ENCODE measurements at regions not wholly inside any gene's neighbourhood (a gene's known extent, or its start where the extent isn't known, plus 50 kb on each side); places are given as distances from the start of the nearest gene placed in this dataset.

DNA sequence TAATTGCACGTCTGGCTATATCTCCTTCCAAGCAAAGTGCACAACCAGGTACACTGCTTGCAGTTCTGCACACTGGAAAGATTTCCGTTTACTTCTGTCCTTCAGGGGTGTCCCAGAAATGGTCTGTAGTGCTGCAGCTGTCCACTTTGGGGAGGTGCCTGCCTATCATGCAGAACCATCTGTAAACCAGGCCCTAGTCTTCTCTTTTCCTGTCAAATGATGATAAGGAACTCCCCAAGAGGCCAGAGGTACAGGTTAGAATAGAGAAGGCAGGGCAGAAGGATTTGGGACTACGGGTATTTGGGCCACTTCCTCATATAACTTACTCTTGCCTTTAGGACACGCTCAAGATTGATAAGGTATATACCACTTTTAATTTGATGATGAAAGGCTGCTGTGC lies 746.9 kb downstream of the FAT4 start:
- DNase-seq = no peak

DNA sequence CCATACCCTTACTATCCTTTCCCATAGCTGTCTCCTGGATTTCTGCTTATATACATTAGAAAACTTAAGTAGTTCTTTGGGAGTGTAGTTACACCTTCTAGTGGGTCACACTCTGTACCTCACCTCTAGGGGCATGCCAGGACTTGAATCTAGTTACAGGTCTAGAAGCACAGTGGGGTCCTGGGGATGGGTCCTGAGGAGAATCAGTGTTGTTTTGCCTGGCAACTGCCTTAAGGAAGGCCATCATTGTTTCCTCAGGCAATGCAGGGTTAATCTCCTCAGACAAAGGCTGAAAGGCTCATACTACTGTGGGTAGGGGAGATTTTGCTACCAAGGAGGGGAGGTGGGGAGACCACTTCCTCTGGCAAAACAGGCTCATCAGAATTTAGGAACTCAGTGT lies 750.3 kb downstream of the FAT4 start:
- DNase-seq = no peak

DNA sequence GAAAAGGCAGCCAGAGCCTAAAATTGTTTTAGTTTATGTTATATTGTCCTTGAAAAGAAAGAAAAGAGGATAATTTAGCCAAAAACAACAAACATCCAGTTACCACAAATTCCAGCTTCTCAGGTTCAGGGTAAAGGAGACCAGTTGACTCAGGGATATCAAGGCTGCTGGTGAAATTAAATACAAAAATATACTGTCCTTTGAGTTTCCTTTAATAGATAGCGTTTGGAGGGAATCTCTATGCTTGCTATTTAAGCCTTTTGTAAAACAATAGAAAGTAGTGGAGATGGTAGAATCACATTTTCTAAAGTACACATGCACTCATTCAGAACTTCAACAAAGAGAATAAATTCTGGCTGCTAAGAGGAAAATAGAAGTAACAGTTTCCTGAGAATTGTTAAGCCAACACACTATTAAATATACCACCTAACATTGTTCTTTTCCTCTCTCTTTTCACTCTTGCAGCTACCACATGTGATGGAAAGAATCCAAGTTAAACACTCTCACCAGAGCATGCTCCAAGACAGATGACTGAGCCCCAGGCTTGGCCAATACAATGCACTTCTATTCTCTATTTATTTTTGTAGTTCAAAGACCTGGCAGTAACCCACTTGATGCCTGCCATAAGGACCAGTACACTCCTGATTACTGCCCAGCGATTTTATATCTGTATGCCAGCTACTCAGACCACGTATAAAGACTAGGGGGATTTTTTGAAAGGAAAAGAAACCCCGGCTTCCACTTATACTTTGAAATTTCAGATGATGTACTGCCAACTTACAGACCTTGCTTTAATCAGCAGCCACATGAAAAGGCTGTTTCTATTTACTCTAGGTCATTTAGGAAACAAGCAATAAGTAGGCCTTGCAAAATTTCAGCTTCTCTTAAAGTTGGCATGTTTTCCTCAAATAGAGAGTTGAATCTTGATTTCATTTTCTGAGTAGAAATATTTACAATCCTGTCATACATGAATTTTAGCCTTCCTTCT lies 756.9 kb downstream of the FAT4 start:
- peak; percentile 75 for DNase-seq

- no peak for DNase-seq
Observed at GRCh38 chr4:126081336-126081735, 766.6 kb downstream of the FAT4 start.

DNA sequence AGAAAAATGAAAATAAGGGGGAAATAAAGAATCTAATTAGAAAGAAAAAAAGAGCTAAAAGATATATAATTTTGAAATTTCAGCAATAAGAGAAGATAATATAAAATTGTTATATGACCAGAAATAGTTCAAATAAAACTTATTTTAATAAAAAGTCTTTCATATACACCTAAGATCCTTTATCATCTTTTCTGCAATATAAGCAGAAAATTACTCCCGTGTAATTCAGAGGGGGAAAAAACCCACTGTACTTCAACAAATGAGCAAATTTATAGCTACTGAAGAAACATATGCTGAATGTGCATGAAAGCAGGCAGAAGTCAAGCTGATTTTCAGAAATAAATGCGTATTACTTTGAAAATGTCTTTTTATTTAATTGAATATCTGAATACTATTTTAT lies 771.3 kb downstream of the FAT4 start:
- DNase-seq = no peak

- DNase-seq = no peak
Observed at GRCh38 chr4:126087101-126087500, 772.3 kb downstream of the FAT4 start.

DNA sequence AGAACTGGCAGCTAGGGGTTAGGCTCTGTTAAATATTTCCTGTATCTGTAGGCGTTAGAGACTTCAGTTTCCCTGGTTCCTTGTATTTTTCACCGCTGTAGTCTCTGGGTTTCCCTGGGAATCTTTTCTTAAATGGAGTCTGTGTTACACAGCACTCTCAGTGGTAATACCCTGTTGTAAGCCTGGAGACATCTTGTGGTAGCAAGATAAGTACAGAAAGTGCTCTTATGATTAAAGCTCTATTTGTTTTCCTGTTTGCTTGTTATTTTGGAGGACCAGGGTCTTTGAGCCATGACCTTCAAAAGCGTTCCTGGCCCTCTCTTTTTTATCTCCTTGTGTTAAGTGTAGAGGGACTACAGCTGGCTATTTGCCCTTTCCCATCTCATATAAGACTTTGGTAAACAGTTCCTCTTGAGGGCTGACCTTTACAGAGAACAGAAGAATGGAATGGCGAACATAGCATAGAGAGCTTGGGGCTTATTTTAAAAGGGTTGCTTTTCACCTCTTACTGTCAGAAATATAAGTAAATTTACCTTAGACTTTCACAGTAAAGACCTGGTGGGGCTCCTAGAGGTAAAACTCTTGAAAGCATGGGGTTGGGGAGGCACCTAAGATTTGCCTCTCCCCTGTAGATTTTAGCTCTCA lies 782.5 kb downstream of the FAT4 start:
- peak; percentile 50 for DNase-seq

- DNase-seq = no peak
Observed at GRCh38 chr4:126106658-126107057, 791.9 kb downstream of the FAT4 start.

- no peak for DNase-seq
Observed at GRCh38 chr4:126109836-126110235, 795.1 kb downstream of the FAT4 start.

DNA sequence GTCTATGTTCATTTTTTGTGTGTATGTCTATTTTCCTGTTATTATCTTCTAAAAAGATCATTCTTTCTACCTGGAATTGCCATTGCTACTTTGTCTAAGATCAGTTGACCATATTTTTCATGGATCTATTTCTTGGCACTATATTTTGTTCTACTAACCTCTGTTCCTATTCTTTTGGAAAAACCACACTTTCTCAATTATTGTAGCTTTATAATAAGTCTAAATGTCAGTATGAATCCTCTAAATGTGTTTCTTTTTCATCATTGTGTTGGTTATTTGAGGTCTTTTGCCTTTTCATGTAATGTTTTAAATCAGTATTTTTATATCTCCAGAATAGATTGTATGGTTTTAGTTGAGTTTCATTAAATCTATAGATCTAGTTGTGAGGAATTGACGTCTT lies 798.3 kb downstream of the FAT4 start:
- no peak for DNase-seq

- DNase-seq = no peak
Observed at GRCh38 chr4:126123611-126124325, 809.0 kb downstream of the FAT4 start.

- no peak for DNase-seq
Observed at GRCh38 chr4:126124818-126125217, 810.1 kb downstream of the FAT4 start.

- no peak for DNase-seq
Observed at GRCh38 chr4:126130215-126130614, 815.5 kb downstream of the FAT4 start.

GRCh38 chr4:126136922-126137781 lies 822.4 kb downstream of the FAT4 start:
- no peak for DNase-seq

DNA sequence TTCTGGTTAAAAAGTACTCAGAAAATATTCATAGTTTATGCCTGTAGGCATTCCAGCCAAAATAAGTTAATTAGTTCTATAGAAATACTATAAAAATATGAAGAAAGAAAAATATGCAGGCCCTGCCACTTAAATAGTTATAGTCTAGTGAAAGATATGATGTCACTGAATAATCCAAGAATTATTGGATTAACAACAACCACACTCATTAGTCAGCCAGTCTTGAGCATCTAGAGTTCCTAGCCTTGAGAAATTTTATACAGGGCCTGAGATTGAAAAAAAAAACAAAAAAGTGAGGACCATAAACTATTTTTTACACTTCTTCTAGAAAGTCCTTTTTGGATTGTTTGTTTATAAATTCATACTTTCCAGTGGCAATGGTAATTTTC lies 823.0 kb downstream of the FAT4 start:
- no peak for DNase-seq

- DNase-seq = no peak
Observed at GRCh38 chr4:126144543-126145237, 829.9 kb downstream of the FAT4 start.

DNA sequence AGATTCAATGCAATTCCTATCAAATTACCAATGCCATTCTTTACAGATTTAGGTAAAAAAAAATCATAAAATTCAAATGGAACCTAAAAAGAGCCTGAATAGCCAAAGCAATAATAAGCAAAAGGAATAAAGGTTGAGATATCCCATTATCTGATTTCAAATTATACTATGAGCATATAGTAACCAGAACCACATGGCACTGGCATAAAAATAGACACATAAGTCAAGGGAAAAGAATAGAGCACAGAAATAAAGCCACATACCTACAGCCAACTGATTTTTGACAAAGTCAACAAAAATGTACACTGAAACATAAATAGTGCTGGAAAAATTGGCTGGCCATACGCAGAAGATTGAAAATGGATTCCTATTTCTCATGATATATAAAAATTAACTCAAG lies 853.7 kb downstream of the FAT4 start:
- no peak for DNase-seq

GRCh38 chr4:126172126-126172525 lies 857.4 kb downstream of the FAT4 start:
- DNase-seq = no peak

DNA sequence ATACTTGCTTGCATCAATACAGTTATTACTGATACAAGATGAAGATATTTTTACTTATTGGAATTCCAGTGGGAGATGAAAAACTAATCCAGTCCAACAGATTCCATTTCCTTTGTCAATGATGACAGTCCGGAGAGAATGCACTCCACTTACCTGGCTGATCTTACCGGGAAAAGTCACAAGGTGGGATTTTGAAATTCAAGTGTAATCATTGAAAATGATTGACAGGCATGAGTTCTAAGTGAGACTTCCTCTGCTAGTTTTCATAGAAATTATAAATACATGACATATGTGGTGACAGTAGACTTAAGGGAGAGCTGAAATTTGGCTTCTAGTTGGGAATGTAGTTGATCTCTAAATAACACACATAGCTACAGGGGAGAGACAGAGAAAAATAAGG lies 859.9 kb downstream of the FAT4 start:
- DNase-seq = no peak

- DNase-seq = no peak
Observed at GRCh38 chr4:126180642-126181041, 865.9 kb downstream of the FAT4 start.

- DNase-seq = no peak
Observed at GRCh38 chr4:126182336-126182735, 867.6 kb downstream of the FAT4 start.

- no peak for DNase-seq
Observed at GRCh38 chr4:126182786-126183185, 868.0 kb downstream of the FAT4 start.
